Central memory CD8-positive, alpha-beta T cell (primary cell): ENCODE measurements at regions not wholly inside any gene's neighbourhood (a gene's known extent, or its start where the extent isn't known, plus 50 kb on each side); places are given as distances from the start of the nearest gene placed in this dataset.

Source experiments
- ATAC-seq: fragments of 150-1000 bp; cut with Tn5 transposase; replicated peaks from 2 replicates; pipeline ENCODE4 v1.10.0; 2022; ENCODE audit warnings: mild to moderate bottlenecking, moderate FRiP score, moderate number of reproducible peaks; ENCODE audit not compliant: poor library complexity, severe bottlenecking; ENCODE audit errors: extremely low read depth
- DNase-seq, 2 donors: peaks; one replicate each; pipeline ENCODE4 v3.0.0; 2021; ENCODE audit warnings: low spot score in 2 of 2
- H3K27ac Mint-ChIP-seq: one replicate; pipeline ENCODE4 v1.8.0; 2022; ENCODE audit warnings: low read depth, mild to moderate bottlenecking, moderate library complexity, mixed read lengths
- H3K27me3 Mint-ChIP-seq: one replicate; pipeline ENCODE4 v1.8.0; 2022; ENCODE audit warnings: mixed read lengths
- H3K36me3 Mint-ChIP-seq: one replicate; pipeline ENCODE4 v1.8.0; 2022; ENCODE audit warnings: mild to moderate bottlenecking, moderate library complexity, mixed read lengths; ENCODE audit not compliant: insufficient read depth
- H3K4me1 Mint-ChIP-seq: one replicate; pipeline ENCODE4 v1.8.0; 2022; ENCODE audit warnings: mixed read lengths
- H3K4me3 Mint-ChIP-seq: one replicate; pipeline ENCODE4 v1.8.0; 2022; ENCODE audit warnings: mild to moderate bottlenecking, moderate library complexity, mixed read lengths
- H3K9me3 Mint-ChIP-seq: one replicate; pipeline ENCODE4 v1.8.0; 2022; ENCODE audit warnings: mixed read lengths

- H3K36me3 Mint-ChIP-seq: peaks cover 2% of the 10 kb centered on the region
These were observed 260.1 kb downstream of the PARN start for GRCh38 chr16:14369734-14370598.

GRCh38 chr16:14368399-14368798 lies 261.7 kb downstream of the PARN start:
- Mint-ChIP-seq H3K4me3 (no peak overlapping the region), H3K4me1 (no peaks in the 10 kb centered on the region), H3K9me3 (no peaks in the 10 kb centered on the region), H3K36me3 (peaks cover 2% of the 10 kb centered on the region), H3K27me3 (peaks cover 11% of the 10 kb centered on the region), H3K27ac (no peak overlapping the region)
- DNase-seq: no peak
- no peak for ATAC-seq

More at GRCh38 chr16:14369734-14370598, 260.1 kb downstream of the PARN start:
- ATAC-seq (no peak), DNase-seq (no peak)
- peaks cover 2% of the 10 kb centered on the region for H3K27me3 Mint-ChIP-seq
- H3K4me1 Mint-ChIP-seq: no peaks in the 10 kb centered on the region
- H3K27ac Mint-ChIP-seq: no peak overlapping the region
- no peak overlapping the region for H3K4me3 Mint-ChIP-seq
- no peaks in the 10 kb centered on the region for H3K9me3 Mint-ChIP-seq

- ATAC-seq (no peak), DNase-seq (no peak)
- H3K9me3 Mint-ChIP-seq: no peaks in the 10 kb centered on the region
- no peak overlapping the region for H3K27ac Mint-ChIP-seq
- H3K4me1 Mint-ChIP-seq: no peaks in the 10 kb centered on the region
- H3K27me3 Mint-ChIP-seq: peaks cover 19% of the 10 kb centered on the region
- no peak overlapping the region for H3K4me3 Mint-ChIP-seq
- peaks cover 2% of the 10 kb centered on the region for H3K36me3 Mint-ChIP-seq
These were observed 262.9 kb downstream of the PARN start for GRCh38 chr16:14366974-14367707.

- Mint-ChIP-seq H3K27ac (no peak overlapping the region), H3K4me1 (no peaks in the 10 kb centered on the region), H3K36me3 (peaks cover 2% of the 10 kb centered on the region), H3K9me3 (no peaks in the 10 kb centered on the region), H3K4me3 (no peak overlapping the region), H3K27me3 (peaks cover 24% of the 10 kb centered on the region)
- DNase-seq (no peak), ATAC-seq (no peak)
These were observed 263.6 kb downstream of the PARN start for GRCh38 chr16:14366447-14366846.

GRCh38 chr16:14365200-14365851 lies 264.7 kb downstream of the PARN start:
- no peak for ATAC-seq
- H3K4me1 Mint-ChIP-seq: no peaks in the 10 kb centered on the region
- H3K27me3 Mint-ChIP-seq: peaks cover 29% of the 10 kb centered on the region
- no peak overlapping the region for H3K27ac Mint-ChIP-seq
- no peak for DNase-seq
- peaks cover 2% of the 10 kb centered on the region for H3K36me3 Mint-ChIP-seq
- H3K4me3 Mint-ChIP-seq: no peak overlapping the region
- H3K9me3 Mint-ChIP-seq: no peaks in the 10 kb centered on the region

- H3K4me3 Mint-ChIP-seq: no peak overlapping the region
- ATAC-seq (no peak), DNase-seq (no peak)
- H3K9me3 Mint-ChIP-seq: no peaks in the 10 kb centered on the region
- no peaks in the 10 kb centered on the region for H3K4me1 Mint-ChIP-seq
- no peak overlapping the region for H3K27ac Mint-ChIP-seq
- peaks cover 2% of the 10 kb centered on the region for H3K36me3 Mint-ChIP-seq
- peaks cover 29% of the 10 kb centered on the region for H3K27me3 Mint-ChIP-seq
These were observed 265.5 kb downstream of the PARN start for GRCh38 chr16:14364386-14365199.

- Mint-ChIP-seq H3K9me3 (no peaks in the 10 kb centered on the region), H3K4me1 (no peaks in the 10 kb centered on the region), H3K4me3 (no peak overlapping the region), H3K36me3 (peaks cover 2% of the 10 kb centered on the region), H3K27ac (no peak overlapping the region), H3K27me3 (peaks cover 29% of the 10 kb centered on the region)
- DNase-seq (no peak), ATAC-seq (no peak)
These were observed 266.0 kb downstream of the PARN start for GRCh38 chr16:14364112-14364385.

- ATAC-seq: no peak
- Mint-ChIP-seq H3K4me1 (no peaks in the 10 kb centered on the region), H3K36me3 (peaks cover 2% of the 10 kb centered on the region), H3K27me3 (peaks cover 29% of the 10 kb centered on the region), H3K27ac (no peak overlapping the region), H3K4me3 (no peak overlapping the region), H3K9me3 (no peaks in the 10 kb centered on the region)
- no peak for DNase-seq
These were observed 267.2 kb downstream of the PARN start for GRCh38 chr16:14362774-14363371.

- Mint-ChIP-seq H3K27ac (no peak overlapping the region), H3K36me3 (no peaks in the 10 kb centered on the region), H3K27me3 (peaks cover 29% of the 10 kb centered on the region), H3K9me3 (no peaks in the 10 kb centered on the region), H3K4me3 (no peak overlapping the region), H3K4me1 (no peaks in the 10 kb centered on the region)
- DNase-seq: no peak
- no peak for ATAC-seq
These were observed 269.6 kb downstream of the PARN start for GRCh38 chr16:14360326-14361037.

GRCh38 chr16:14358697-14359305 lies 271.3 kb downstream of the PARN start:
- Mint-ChIP-seq H3K27me3 (peaks cover 17% of the 10 kb centered on the region), H3K36me3 (no peaks in the 10 kb centered on the region), H3K4me1 (peaks cover 6% of the 10 kb centered on the region), H3K9me3 (no peaks in the 10 kb centered on the region), H3K27ac (no peak overlapping the region), H3K4me3 (no peak overlapping the region)
- DNase-seq (no peak), ATAC-seq (no peak)

GRCh38 chr16:14357328-14357727 lies 272.7 kb downstream of the PARN start:
- no peak for ATAC-seq
- H3K9me3 Mint-ChIP-seq: no peaks in the 10 kb centered on the region

More at GRCh38 chr16:14357328-14357727, 272.7 kb downstream of the PARN start:
- H3K27me3 Mint-ChIP-seq: peaks cover 9% of the 10 kb centered on the region
- no peak overlapping the region for H3K4me3 Mint-ChIP-seq
- H3K36me3 Mint-ChIP-seq: no peaks in the 10 kb centered on the region
- DNase-seq: no peak
- H3K4me1 Mint-ChIP-seq: peaks cover 6% of the 10 kb centered on the region
- H3K27ac Mint-ChIP-seq: no peak overlapping the region
